Activated CD8-positive, alpha-beta memory T cell treated with anti-CD3 and anti-CD28 coated beads for 1 hour (primary cell): ENCODE measurements at regions not wholly inside any gene's neighbourhood (a gene's known extent, or its start where the extent isn't known, plus 50 kb on each side); places are given as distances from the start of the nearest gene placed in this dataset.
"Not testable (repeated sequence)": the region's sequence is repeated elsewhere in the genome, so short reads cannot be mapped to it uniquely, and the experiment has no call there.

Experiments used
- DNase-seq, 2 donors: peaks; one replicate each; pipeline ENCODE4 v3.0.0-alpha.2; 2020; ENCODE audit warnings: low read depth in 1 of 2; ENCODE audit errors: extremely low read depth in 1 of 2

DNA sequence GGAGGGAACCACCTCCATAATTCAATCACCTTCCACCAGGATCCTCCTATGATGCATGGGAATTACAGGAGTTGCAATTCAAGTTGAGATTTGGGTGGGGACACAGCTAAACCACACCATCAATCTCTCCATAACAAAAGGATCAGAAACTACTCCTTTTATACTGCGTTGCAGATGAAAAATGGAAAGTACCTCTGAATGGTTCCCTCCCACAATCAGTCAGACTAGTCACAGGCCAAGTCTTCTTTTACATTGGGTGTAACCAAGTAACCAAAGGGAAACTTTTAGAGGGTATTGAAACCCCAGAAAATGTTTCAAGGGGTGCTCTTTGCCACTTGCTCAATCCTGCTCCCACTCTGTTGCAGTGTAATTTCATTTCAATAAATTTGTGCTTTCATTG is 504.3 kb upstream of the CNTN3 start:
- no peak for DNase-seq

DNA sequence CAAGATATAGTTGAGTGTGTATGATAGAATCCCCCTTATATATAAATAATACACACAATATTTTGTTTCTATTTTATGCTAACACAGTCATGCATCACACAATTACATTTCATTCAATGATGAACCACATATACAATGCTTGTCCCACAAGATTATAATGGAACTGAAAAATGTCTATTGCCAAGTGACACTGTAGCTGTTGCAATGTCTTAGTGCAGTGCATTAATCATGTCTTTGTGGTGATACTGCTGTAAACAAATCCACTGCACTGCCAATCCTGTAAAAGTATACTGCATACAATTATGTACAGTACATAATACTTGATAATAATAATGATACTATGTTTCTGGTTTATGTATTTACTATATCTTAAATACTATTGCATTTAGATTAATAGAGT is 512.1 kb upstream of the CNTN3 start:
- no peak for DNase-seq

- no peak for DNase-seq
These were observed 514.6 kb upstream of the CNTN3 start for GRCh38 chr3:75129101-75129500.

DNA sequence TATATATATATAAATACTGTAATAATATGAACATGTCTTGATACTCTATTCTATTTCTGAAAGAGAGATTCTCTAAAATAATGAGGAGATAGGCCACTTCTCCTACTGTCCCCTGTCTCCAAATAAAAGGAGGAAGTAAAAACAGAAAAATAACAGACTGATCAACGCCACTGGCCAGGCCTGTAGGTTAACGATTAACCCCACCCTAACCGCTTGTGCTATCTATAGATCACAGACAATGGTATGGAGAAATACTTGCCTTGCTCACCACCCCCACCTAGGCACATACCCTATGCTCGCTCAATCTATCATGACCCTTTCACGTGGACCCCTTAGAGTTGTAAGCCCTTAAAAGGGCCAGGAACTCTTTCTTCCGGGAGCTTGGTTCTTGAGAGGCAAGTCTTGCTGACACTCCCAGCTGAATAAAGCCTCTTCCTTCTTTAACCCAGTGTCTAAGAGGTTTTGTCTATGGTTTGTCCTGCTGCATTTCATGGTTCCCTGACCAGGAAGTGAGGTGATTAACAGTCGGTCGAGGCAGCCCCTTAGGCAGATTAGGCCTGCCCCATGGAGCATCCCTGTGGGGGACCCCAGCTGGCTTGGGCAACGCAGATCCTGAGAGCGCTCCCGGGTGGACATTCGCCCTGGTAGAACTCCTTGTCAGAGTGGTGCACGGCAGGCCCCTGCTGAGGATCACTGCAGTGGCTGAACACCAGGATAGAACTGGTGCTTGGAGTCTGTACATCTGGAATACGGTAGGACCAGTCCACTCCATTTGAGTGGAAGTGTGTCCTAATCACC is 521.8 kb upstream of the CNTN3 start:
- DNase-seq, result no peak

DNA sequence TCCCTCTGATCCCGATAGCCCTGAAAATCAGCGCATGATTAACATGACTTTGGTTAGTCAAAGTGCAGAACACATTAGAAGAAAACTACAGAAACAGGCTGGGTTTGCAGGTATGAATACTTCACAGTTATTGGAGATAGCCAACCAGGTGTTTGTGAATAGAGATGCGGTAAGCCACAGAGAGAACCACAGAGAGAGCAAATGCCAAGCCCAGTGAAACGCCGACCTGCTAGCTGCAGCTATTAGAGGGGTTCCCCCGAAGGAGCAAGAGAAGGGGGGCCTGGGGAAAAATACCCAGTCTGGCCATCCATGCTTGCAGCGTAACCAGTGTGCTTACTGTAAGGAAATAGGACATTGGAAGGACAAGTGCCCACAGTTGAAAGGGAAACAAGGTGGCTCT is 523.9 kb upstream of the CNTN3 start:
- no peak for DNase-seq

DNA sequence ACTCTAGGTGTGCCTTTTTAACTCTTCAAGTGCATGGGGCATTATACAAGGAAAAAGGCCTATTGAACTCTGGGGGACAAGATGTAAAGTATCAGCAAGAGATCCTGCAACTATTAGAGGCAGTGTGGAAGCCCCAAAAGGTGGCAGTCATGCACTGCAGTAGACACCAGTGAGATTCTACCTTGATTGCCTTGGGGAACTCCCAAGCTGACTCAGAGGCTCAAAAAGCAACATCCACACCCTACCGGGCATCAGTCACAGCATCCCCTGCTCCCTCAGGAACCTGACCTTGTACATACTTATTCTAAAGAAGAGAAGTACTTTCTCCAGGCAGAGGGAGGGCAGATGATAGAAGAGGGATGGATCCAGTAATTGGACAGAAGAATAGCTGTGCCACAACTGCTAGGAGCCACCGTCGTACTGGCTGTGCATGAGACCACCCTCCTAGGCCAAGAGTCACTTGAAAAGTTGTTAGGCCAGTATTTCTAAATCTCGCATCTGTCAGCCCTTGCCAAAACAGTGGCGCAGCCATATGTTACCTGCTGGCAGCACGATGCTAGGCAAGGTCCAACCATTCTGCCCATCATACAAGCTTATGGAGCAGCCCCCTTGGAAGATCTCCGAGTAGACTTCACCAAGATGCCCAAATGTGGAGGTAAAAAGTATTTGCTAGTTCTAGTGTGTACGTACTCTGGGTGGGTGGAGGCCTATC is 523.1 kb upstream of the FRG2C start:
- DNase-seq, result no peak

DNA sequence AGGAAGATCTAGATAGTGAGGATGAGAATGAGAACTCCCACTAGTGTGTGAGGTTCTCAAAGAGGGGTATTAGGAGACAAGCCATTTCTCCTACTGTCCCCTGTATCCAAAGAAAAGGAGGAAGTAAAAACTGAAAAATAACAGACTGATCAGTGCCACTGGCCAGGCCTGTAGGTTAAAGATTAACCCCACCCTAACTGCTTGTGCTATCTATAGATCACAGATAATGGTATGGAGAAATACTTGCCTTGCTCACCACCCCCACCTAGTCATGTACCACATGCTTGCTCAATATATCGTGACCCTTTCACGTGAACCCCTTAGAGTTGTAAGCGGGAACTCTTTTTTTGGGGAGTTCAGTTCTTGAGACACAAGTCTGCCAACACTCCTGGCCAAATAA is 519.7 kb upstream of the FRG2C start:
- no peak for DNase-seq

- DNase-seq, result no peak
These were observed 492.4 kb upstream of the FRG2C start for GRCh38 chr3:75171630-75172230.

DNA sequence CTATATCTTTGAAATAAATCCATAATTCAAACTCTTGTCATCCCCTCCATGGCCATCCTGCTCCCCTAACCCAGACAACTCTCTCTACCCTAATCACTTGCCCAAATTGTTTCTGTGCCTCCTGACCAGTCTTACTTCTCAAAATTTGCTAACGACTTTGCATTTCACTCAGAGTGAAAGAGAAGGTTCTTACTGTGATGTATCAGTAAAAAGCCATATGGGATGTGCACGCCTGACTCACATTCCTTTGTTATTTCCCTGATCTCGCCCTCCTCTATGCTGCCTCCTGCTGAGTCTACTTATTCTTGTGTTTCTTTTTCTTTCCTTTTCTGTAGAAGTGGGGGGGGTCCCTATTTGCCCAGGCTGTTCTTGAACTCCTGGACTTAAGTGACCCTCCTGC is 487.2 kb upstream of the FRG2C start:
- no peak for DNase-seq

DNA sequence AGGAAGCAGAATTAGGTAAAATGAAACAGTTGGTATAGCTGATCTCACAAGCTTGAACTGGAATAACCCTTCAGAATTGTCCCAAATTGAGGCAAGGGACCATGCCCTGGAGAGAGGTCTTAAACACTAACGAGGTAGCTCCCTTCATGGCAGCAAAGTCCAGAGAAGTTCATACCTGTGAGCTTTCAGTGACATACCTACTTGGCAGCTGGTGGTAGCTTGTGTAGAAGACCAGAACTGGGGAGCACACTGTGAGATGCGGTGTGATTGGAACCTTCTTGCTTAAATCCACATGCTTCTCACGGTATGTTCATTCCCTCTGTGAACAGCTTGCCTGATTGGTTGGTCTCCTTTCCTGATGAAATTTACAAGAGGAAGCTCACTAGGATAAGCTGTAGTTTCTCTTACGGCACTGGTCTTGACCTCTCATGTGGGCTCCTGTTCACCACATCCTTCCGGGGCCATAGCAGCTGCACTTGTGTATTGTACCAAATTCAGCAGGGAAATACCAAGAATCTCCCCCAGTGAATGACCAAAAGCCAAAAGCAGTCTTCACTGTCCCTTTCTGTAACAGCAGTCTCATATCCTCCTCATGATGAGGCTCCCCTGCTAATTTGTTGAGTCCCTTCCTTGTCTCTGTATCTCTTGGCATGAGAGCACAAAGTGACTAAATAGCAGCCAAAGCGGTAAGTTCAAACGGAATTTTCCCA is 483.7 kb upstream of the FRG2C start:
- no peak for DNase-seq

- DNase-seq, result no peak
These were observed 483.2 kb upstream of the FRG2C start for GRCh38 chr3:75180945-75181298.

- no peak for DNase-seq
These were observed 475.2 kb upstream of the FRG2C start for GRCh38 chr3:75188962-75189361.

DNA sequence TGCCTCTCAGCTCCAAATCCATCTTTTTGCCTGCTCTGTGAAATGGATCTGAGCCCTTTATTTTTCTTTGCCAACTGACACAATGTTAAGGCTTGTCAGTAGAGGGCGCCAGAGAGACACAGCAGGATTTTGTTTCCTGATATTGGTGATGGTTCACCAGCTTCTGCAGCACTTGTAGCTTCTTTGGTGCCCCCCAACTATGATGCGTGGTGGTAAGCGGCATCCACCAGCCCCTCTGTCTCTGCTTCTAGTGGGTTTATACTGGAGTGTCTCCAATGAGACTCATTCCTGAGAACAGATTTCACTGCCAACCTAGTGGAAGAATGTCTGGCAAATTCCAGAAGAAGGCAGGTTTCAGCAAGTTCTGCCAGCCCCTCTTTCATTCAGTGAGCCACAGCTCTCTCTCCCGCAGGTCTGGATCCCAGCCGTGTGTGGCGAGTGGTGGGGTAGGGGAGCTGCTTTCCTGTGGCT is 471.9 kb upstream of the FRG2C start:
- peak in 1 of 2 donors; percentile 5 for DNase-seq

DNA sequence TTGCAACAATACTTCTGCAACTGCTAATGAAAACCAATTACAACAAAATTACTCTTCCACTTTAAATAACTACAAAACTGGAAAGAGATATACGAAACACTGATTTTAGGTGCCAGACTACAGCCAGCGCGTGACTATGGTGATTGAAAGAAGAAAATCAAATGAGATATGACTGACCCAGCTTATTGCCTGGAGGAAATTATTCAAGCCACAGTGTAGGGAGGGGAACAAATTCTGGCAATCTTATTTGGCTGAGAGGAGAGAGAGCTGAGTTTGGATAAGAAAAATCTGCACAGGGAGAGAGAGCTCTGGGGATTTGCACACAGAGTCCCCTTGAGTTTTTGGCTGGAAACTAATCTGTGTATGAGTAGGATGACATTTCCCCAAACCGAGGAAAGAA is 470.3 kb upstream of the FRG2C start:
- DNase-seq, result no peak

GRCh38 chr3:75214332-75214731 is 449.8 kb upstream of the FRG2C start:
- not testable (repeated sequence) for DNase-seq

- no peak for DNase-seq
These were observed 445.6 kb upstream of the FRG2C start for GRCh38 chr3:75218577-75218976.

GRCh38 chr3:75220932-75221331 is 443.2 kb upstream of the FRG2C start:
- DNase-seq, result no peak

GRCh38 chr3:75224412-75224811 is 439.7 kb upstream of the FRG2C start:
- no peak for DNase-seq

DNA sequence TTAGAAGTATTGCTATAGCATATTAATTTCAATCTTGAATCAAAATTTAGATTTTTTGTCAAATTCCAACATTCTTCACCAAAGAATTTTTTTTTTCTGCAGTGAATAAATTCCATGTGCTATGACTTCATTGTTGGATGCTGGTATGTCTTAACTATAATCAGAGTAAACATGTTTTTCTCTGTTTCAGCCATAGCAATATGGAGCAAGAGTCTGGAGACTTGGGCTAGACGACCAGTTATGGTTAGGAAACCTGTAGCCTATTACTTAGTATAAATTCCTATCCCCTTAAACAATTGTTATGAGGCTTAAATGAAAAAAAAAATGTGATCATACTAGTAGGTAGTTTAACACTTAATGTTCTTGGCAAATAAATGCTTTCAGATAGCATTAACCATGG is 431.9 kb upstream of the FRG2C start:
- no peak for DNase-seq

DNA sequence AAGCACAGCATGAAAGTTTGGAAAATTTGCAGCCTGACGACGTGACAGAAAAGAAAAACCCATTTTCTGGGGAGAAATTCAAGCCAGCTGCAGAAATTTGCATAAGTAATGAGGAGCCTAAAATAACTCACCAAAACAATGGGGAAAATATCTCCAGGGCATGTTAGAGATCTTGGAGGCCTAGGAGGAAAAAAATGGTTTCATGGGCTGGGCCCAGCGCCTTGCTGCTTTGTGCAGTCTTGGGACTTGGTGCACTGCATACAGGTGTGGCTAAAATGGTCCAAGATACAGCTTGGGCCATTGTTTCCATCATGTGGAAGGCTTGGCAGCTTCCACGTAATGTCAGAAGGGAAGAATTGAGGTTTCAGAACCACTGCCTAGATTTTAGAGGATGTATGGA is 428.5 kb upstream of the FRG2C start:
- DNase-seq, result no peak

DNA sequence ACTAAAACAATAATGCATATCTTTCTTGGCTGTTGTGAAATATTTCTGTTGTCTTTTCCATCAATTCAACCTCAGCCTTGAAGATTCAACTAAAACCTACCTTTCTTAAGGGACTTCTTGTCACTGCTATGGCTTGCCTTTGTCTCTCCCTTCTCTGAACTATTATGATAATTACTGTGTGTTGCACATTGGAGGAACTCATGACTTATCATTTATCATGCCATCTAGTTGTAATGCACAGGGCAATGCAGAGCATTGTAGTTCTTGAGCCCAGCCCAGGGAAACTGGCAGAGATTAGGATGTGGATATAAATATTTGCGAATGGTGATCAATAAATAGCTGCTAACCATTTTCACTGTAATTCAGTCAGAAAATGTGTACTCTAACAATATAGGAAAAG is 427.1 kb upstream of the FRG2C start:
- DNase-seq, result no peak
